Neural progenitor cell (in vitro differentiated cells): ENCODE measurements at regions not wholly inside any gene's neighbourhood (a gene's known extent, or its start where the extent isn't known, plus 50 kb on each side); places are given as distances from the start of the nearest gene placed in this dataset.

ENCODE experiments used
- EZH2 ChIP-seq: fragments of 200-600 bp; sonication (generic); IDR thresholded peaks from 2 replicates; pipeline ENCODE4 v1.6.1; 2017; ENCODE audit warnings: antibody characterized with exemption, mild to moderate bottlenecking, moderate library complexity
- EZH2phosphoT487 ChIP-seq: fragments of 200-600 bp; sonication (generic); IDR thresholded peaks from 2 replicates; pipeline ENCODE4 v1.6.1; 2017; ENCODE audit warnings: antibody characterized with exemption
- TF ChIP-seq, protein P1 (sequence below): fragments of 200-600 bp; sonication (generic); IDR thresholded peaks from 2 replicates; pipeline ENCODE4 v1.5.1; 2017; ENCODE audit warnings: antibody characterized with exemption, mild to moderate bottlenecking

DNA sequence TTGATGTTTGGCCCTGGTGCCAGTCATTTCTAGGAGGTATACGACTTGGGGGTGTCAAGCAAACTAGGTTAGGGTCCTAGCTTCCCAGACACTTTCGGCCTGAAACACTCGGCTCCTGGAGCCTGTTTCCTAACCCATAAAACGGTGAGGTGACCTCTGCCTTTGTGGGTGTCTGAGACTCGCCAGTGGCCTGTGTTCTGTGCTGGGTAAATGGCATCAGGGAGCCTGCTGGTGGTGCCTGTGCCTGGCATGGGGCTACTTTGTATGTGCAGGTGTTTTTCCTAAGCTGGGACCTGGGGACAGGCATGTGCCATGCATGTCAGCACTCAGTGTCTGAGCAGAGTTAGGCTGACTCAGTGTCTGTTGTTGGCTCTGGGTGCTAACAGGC, 139.2 kb downstream of the GLI2 start:
- no peak for TF ChIP-seq EZH2phosphoT487
- TF ChIP-seq, protein P1, sequence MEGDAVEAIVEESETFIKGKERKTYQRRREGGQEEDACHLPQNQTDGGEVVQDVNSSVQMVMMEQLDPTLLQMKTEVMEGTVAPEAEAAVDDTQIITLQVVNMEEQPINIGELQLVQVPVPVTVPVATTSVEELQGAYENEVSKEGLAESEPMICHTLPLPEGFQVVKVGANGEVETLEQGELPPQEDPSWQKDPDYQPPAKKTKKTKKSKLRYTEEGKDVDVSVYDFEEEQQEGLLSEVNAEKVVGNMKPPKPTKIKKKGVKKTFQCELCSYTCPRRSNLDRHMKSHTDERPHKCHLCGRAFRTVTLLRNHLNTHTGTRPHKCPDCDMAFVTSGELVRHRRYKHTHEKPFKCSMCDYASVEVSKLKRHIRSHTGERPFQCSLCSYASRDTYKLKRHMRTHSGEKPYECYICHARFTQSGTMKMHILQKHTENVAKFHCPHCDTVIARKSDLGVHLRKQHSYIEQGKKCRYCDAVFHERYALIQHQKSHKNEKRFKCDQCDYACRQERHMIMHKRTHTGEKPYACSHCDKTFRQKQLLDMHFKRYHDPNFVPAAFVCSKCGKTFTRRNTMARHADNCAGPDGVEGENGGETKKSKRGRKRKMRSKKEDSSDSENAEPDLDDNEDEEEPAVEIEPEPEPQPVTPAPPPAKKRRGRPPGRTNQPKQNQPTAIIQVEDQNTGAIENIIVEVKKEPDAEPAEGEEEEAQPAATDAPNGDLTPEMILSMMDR = no peak
- TF ChIP-seq EZH2 = no peak
